ENCODE measurements at regions not wholly inside any gene's neighbourhood (a gene's known extent, or its start where the extent isn't known, plus 50 kb on each side); places are given as distances from the start of the nearest gene placed in this dataset.

- DNase-seq (ENCODE audit: low spot score in 2 of 2, unreplicated experiment in 2 of 2) = no peak
- H3K27me3 Mint-ChIP-seq (ENCODE audit: low read depth) = peaks cover 38% of the 10 kb centered on the region
- H3K27ac Mint-ChIP-seq = no peak overlapping the region
- peaks cover 3% of the 10 kb centered on the region for H3K4me1 Mint-ChIP-seq
- TF ChIP-seq CTCF (IDR thresholded peaks at IDR 0.05; ENCODE audit: unreplicated experiment) = no peak
- no peaks in the 10 kb centered on the region for H3K9me3 Mint-ChIP-seq
- H3K4me3 Mint-ChIP-seq = no peak overlapping the region
- H3K36me3 Mint-ChIP-seq = no peaks in the 10 kb centered on the region
These were observed 58.7 kb upstream of the LRRN2 start for GRCh38 chr1:204744107-204744779.

- DNase-seq (ENCODE audit: low spot score in 2 of 2, unreplicated experiment in 2 of 2) = peak in 1 of 2 experiments; percentile 51
- Mint-ChIP-seq H3K9me3 (no peaks in the 10 kb centered on the region), H3K4me3 (no peak overlapping the region), H3K4me1 (peaks cover 10% of the 10 kb centered on the region), H3K27ac (no peak overlapping the region), H3K36me3 (no peaks in the 10 kb centered on the region), H3K27me3 (ENCODE audit: low read depth) (peaks cover 38% of the 10 kb centered on the region)
- TF ChIP-seq CTCF (IDR thresholded peaks at IDR 0.05; ENCODE audit: unreplicated experiment) = peak; percentile 88
These were observed 61.4 kb upstream of the LRRN2 start for GRCh38 chr1:204746838-204747442.

- H3K4me1 Mint-ChIP-seq = peaks cover 9% of the 10 kb centered on the region
- peaks cover 34% of the 10 kb centered on the region for H3K27me3 Mint-ChIP-seq (ENCODE audit: low read depth)
- no peaks in the 10 kb centered on the region for H3K36me3 Mint-ChIP-seq
- no peak overlapping the region for H3K27ac Mint-ChIP-seq
- TF ChIP-seq CTCF (IDR thresholded peaks at IDR 0.05; ENCODE audit: unreplicated experiment) = no peak
- H3K9me3 Mint-ChIP-seq = no peaks in the 10 kb centered on the region
- no peak for DNase-seq (ENCODE audit: low spot score in 2 of 2, unreplicated experiment in 2 of 2)
- H3K4me3 Mint-ChIP-seq = no peak overlapping the region
These were observed 65.9 kb upstream of the LRRN2 start for GRCh38 chr1:204751480-204751879.

GRCh38 chr1:204751883-204752687 is 66.5 kb upstream of the LRRN2 start:
- H3K27me3 Mint-ChIP-seq (ENCODE audit: low read depth) = peaks cover 32% of the 10 kb centered on the region
- H3K36me3 Mint-ChIP-seq = no peaks in the 10 kb centered on the region
- peaks cover 15% of the 10 kb centered on the region for H3K4me1 Mint-ChIP-seq
- H3K27ac Mint-ChIP-seq = no peak overlapping the region
- no peaks in the 10 kb centered on the region for H3K9me3 Mint-ChIP-seq
- peak in 1 of 2 experiments; percentile 38 for DNase-seq (ENCODE audit: low spot score in 2 of 2, unreplicated experiment in 2 of 2)
- TF ChIP-seq CTCF (IDR thresholded peaks at IDR 0.05; ENCODE audit: unreplicated experiment) = no peak
- no peak overlapping the region for H3K4me3 Mint-ChIP-seq

GRCh38 chr1:204752688-204753040 is 67.1 kb upstream of the LRRN2 start:
- no peak overlapping the region for H3K27ac Mint-ChIP-seq
- no peak for TF ChIP-seq CTCF (IDR thresholded peaks at IDR 0.05; ENCODE audit: unreplicated experiment)
- H3K9me3 Mint-ChIP-seq = no peaks in the 10 kb centered on the region
- peak in 1 of 2 experiments; percentile 22 for DNase-seq (ENCODE audit: low spot score in 2 of 2, unreplicated experiment in 2 of 2)
- H3K4me1 Mint-ChIP-seq = peaks cover 15% of the 10 kb centered on the region
- H3K4me3 Mint-ChIP-seq = no peak overlapping the region
- H3K36me3 Mint-ChIP-seq = no peaks in the 10 kb centered on the region
- peaks cover 32% of the 10 kb centered on the region for H3K27me3 Mint-ChIP-seq (ENCODE audit: low read depth)
